ENCODE measurements at regions not wholly inside any gene's neighbourhood (a gene's known extent, or its start where the extent isn't known, plus 50 kb on each side); places are given as distances from the start of the nearest gene placed in this dataset.

GRCh38 chr2:195596840-195597239, 60.2 kb upstream of the SLC39A10 start:
- no peak overlapping the region for H3K4me3 ChIP-seq (ENCODE audit: low read depth, low read length)
- TF ChIP-seq, protein P1, sequence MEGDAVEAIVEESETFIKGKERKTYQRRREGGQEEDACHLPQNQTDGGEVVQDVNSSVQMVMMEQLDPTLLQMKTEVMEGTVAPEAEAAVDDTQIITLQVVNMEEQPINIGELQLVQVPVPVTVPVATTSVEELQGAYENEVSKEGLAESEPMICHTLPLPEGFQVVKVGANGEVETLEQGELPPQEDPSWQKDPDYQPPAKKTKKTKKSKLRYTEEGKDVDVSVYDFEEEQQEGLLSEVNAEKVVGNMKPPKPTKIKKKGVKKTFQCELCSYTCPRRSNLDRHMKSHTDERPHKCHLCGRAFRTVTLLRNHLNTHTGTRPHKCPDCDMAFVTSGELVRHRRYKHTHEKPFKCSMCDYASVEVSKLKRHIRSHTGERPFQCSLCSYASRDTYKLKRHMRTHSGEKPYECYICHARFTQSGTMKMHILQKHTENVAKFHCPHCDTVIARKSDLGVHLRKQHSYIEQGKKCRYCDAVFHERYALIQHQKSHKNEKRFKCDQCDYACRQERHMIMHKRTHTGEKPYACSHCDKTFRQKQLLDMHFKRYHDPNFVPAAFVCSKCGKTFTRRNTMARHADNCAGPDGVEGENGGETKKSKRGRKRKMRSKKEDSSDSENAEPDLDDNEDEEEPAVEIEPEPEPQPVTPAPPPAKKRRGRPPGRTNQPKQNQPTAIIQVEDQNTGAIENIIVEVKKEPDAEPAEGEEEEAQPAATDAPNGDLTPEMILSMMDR (conservative IDR thresholded peaks at IDR 0.05; ENCODE audit: low read depth, low read length) = no peak
- DNase-seq (ENCODE audit: low read depth) = no peak

GRCh38 chr2:195595825-195596224, 61.2 kb upstream of the SLC39A10 start:
- H3K4me3 ChIP-seq (ENCODE audit: low read depth, low read length) = no peak overlapping the region

GRCh38 chr2:195594919-195595694, 61.9 kb upstream of the SLC39A10 start:
- H3K4me3 ChIP-seq (ENCODE audit: low read depth, low read length) = no peak overlapping the region
- no peak for DNase-seq (ENCODE audit: low read depth)
- TF ChIP-seq, protein P1 (conservative IDR thresholded peaks at IDR 0.05; ENCODE audit: low read depth, low read length) = no peak

More at GRCh38 chr2:195595825-195596224, 61.2 kb upstream of the SLC39A10 start:
- TF ChIP-seq, protein P1 (conservative IDR thresholded peaks at IDR 0.05; ENCODE audit: low read depth, low read length) = no peak
- DNase-seq (ENCODE audit: low read depth) = no peak

DNA sequence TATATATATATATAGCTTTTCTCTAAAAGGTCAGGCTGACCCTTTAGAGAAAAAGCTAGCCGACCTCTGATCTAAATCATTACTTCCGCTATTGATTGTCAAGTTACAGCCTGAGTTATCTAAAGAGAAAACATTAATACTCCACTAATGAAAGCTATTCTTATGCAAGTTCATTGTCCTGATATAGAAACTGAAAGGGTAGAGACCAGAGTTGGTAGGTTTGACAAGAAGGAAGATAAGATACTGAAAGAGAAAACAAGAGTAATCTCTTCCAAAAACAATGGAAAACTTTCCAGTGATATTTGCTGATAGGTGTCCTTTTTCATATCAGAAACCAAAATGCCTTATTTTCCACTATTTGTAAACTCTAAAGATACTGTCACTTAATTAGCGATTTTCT, 62.8 kb upstream of the SLC39A10 start:
- TF ChIP-seq, protein P1 (conservative IDR thresholded peaks at IDR 0.05; ENCODE audit: low read depth, low read length) = no peak
- no peak overlapping the region for H3K4me3 ChIP-seq (ENCODE audit: low read depth, low read length)
- DNase-seq (ENCODE audit: low read depth) = no peak

DNA sequence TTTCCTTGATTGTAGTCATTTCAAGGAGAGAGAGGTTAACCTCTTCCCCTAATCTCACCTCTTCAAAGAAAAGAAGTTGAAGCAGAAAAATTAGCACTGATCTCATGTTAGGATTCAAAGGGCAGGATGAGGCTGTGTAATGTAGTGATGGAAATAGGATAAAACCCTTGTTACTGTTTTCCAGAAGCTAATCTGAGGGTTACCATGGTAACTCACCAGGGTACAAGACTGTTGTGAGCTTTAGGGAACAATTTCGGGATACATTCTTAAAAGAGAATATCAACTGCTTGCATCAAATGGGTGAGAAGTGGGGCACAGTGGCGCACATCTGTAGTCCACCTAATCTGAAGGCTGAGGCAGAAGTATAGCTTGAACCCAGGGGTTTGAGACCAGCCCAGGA, 64.9 kb upstream of the SLC39A10 start:
- no peak for DNase-seq (ENCODE audit: low read depth)
- TF ChIP-seq, protein P1 (conservative IDR thresholded peaks at IDR 0.05; ENCODE audit: low read depth, low read length) = no peak
- no peak overlapping the region for H3K4me3 ChIP-seq (ENCODE audit: low read depth, low read length)

GRCh38 chr2:195590861-195591205, 66.2 kb upstream of the SLC39A10 start:
- TF ChIP-seq, protein P1 (conservative IDR thresholded peaks at IDR 0.05; ENCODE audit: low read depth, low read length) = no peak
- H3K4me3 ChIP-seq (ENCODE audit: low read depth, low read length) = no peak overlapping the region
- DNase-seq (ENCODE audit: low read depth) = no peak
